WERI-Rb-1 (cell line): ENCODE measurements at regions not wholly inside any gene's neighbourhood (a gene's known extent, or its start where the extent isn't known, plus 50 kb on each side); places are given as distances from the start of the nearest gene placed in this dataset.
A peak's percentile ranks its signal among the peaks of the same experiment; 100 is the strongest.

Experiments
- DNase-seq: peaks from one replicate; pipeline ENCODE4 v3.0.0-alpha.2; 2020
- H3K27ac ChIP-seq: fragments of 250-450 bp; sonication (Bioruptor Pico); 2 replicates; pipeline ENCODE4 v1.5.1; 2020; ENCODE audit warnings: mild to moderate bottlenecking, moderate library complexity
- H3K27me3 ChIP-seq: fragments of 250-450 bp; sonication (Bioruptor Pico); 2 replicates; pipeline ENCODE4 v1.5.1; 2021; ENCODE audit warnings: mild to moderate bottlenecking, low read depth, moderate library complexity; ENCODE audit not compliant: insufficient read depth, severe bottlenecking
- H3K36me3 ChIP-seq: fragments of 250-450 bp; sonication (Bioruptor Pico); 2 replicates; pipeline ENCODE4 v1.5.1; 2020; ENCODE audit warnings: mild to moderate bottlenecking, moderate library complexity
- H3K4me3 ChIP-seq: 2 replicates; pipeline ENCODE4 v1.5.1; 2011; ENCODE audit warnings: low read depth, mild to moderate bottlenecking, control low read depth, low read length
- H3K9me3 ChIP-seq: fragments of 250-450 bp; sonication (Bioruptor Pico); 2 replicates; pipeline ENCODE4 v1.5.1; 2021; ENCODE audit warnings: mild to moderate bottlenecking, moderate library complexity; ENCODE audit not compliant: severe bottlenecking
- CTCF ChIP-seq: IDR thresholded peaks from 2 replicates; pipeline ENCODE4 v1.5.1; 2011; ENCODE audit warnings: low read depth, mild to moderate bottlenecking, control low read depth, inconsistent platforms, low read length

GRCh38 chr9:71506821-71507220, 261.5 kb downstream of the CEMIP2 start:
- DNase-seq: no peak
- H3K27ac ChIP-seq: no peak overlapping the region
- no peak for TF ChIP-seq CTCF
- H3K27me3 ChIP-seq: no peaks in the 10 kb centered on the region
- no peak overlapping the region for H3K4me3 ChIP-seq
- H3K9me3 ChIP-seq: no peaks in the 10 kb centered on the region
- H3K36me3 ChIP-seq: no peaks in the 10 kb centered on the region

DNA sequence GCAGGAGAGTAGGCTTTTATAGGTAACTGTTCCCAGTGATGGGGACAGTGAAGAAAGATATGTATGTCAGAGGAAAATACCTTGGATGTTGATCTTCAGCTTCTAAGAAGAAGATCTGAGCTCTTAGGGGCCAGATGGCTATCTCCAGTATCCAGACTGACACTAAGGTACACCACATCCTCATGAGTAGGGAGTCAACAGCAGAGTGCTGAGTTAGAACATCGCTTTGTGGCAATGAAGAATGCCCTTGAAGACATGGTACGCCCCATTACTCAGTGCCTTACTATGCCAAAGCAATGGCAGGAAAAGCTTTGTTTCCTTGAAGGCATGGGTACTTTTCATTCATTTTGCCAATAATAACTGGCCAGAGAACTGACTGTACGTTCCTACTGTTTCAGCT, 263.7 kb downstream of the CEMIP2 start:
- Histone ChIP-seq H3K27ac (no peak overlapping the region), H3K27me3 (no peaks in the 10 kb centered on the region), H3K36me3 (no peaks in the 10 kb centered on the region), H3K4me3 (no peak overlapping the region), H3K9me3 (no peaks in the 10 kb centered on the region)
- DNase-seq: no peak
- no peak for TF ChIP-seq CTCF

DNA sequence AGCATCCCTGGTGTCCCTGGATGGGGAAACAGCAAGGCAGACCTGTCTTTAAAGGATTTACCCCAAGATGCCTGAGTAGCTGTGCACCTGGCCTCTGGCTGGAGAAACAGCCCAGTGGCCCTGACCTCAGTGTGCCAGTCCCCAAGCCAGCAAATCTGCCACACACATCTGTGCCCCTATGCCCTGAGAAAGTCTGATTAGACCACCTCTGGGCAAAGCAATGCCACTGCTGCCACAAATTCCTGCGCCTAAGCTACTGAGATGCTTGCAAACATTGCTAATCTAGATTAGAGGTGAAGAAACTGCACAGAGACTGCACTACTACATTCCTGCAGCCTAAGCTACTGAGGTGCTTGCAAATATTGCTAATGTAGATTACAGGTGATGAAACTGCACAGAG, 269.6 kb downstream of the CEMIP2 start:
- no peak for DNase-seq
- no peaks in the 10 kb centered on the region for H3K36me3 ChIP-seq
- no peaks in the 10 kb centered on the region for H3K27me3 ChIP-seq
- no peaks in the 10 kb centered on the region for H3K9me3 ChIP-seq
- no peak for TF ChIP-seq CTCF
- H3K4me3 ChIP-seq: no peak overlapping the region
- H3K27ac ChIP-seq: no peak overlapping the region

DNA sequence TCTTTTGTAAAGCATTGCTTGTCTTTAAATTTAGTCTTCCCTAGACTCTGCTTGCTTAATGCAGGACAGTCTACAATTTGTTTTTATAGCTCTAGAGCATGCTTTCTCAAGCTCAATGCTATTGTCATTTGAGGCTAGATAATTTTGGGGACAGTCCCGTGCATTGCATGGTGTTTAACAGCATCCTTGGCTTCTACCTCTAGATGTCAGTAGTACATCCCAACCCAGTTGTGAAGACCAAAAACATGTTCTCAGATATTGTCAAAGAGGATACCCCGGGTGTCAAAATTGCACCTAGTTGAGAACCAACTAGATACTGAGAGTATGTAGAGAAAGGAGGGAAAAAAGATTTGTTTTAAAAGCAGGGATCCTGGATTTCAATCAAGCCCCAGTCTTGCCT, 277.5 kb downstream of the CEMIP2 start:
- no peak for DNase-seq
- Histone ChIP-seq H3K9me3 (no peaks in the 10 kb centered on the region), H3K27ac (no peak overlapping the region), H3K36me3 (no peaks in the 10 kb centered on the region), H3K27me3 (no peaks in the 10 kb centered on the region), H3K4me3 (no peak overlapping the region)
- peak; percentile 49 for TF ChIP-seq CTCF

- no peaks in the 10 kb centered on the region for H3K9me3 ChIP-seq
- peak; percentile 50 for TF ChIP-seq CTCF
- no peaks in the 10 kb centered on the region for H3K36me3 ChIP-seq
- H3K27me3 ChIP-seq: no peaks in the 10 kb centered on the region
- H3K4me3 ChIP-seq: no peak overlapping the region
- DNase-seq: peak; percentile 74
- H3K27ac ChIP-seq: no peak overlapping the region
Observed at GRCh38 chr9:71487061-71487460, 281.3 kb downstream of the CEMIP2 start.

DNA sequence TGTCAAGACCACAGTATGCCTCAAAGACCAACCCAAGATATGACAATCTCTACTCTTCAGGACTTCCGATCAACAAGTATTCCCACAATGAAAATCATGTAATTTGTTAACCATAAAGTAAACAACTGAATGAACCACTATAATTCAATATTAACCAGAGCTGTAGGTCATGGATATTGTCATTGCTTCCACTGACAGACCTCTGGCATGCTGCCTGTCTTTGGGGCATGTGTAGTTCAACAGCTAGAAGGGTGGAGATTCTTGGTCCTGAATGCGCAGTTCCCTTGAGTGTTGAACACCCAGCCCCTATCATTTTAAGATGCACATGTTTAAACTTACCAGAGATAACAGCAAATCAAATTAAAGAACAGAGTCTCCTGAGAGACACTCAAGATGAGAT, 283.0 kb downstream of the CEMIP2 start:
- no peak for DNase-seq
- TF ChIP-seq CTCF: no peak
- Histone ChIP-seq H3K27ac (no peak overlapping the region), H3K9me3 (no peaks in the 10 kb centered on the region), H3K4me3 (no peak overlapping the region), H3K36me3 (no peaks in the 10 kb centered on the region), H3K27me3 (no peaks in the 10 kb centered on the region)
